ENCODE measurements at regions not wholly inside any gene's neighbourhood (a gene's known extent, or its start where the extent isn't known, plus 50 kb on each side); places are given as distances from the start of the nearest gene placed in this dataset.

- TF ChIP-seq CTCF (IDR thresholded peaks at IDR 0.05) (no peak), POLR2A (IDR thresholded peaks at IDR 0.05) (no peak)
Observed at GRCh38 chr12:90023207-90023900, 314.7 kb upstream of the ATP2B1 start.
